MCF 10A (cell line): ENCODE measurements at regions not wholly inside any gene's neighbourhood (a gene's known extent, or its start where the extent isn't known, plus 50 kb on each side); places are given as distances from the start of the nearest gene placed in this dataset.

ENCODE experiments used
- BruUV-seq: library from RNA; stranded (reverse); fragments of 400-500 nt; replicated peaks from 2 replicates; lab custom pipeline; 2021; lab: Mats Ljungman, UMichigan
- CTCF ChIA-PET: fragments of 300-600 bp; sonication (Branson Sonifier 250); formaldehyde crosslinking; extraction: SDS; loops from one replicate; lab custom pipeline; 2021; ENCODE audit warnings: antibody characterized with exemption, inconsistent platforms; lab: Yijun Ruan, JAX
- POLR2A ChIA-PET: fragments of 300-600, 350-650 bp; sonication (Branson Sonifier 250); formaldehyde crosslinking; extraction: SDS; loops from one replicate; lab custom pipeline; 2020; ENCODE audit warnings: antibody characterized with exemption, inconsistent platforms; lab: Yijun Ruan, JAX
- DNase-seq: peaks from one replicate; pipeline ENCODE4 v3.0.0-alpha.2; 2018; ENCODE audit not compliant: unreplicated experiment
- H3K27ac Mint-ChIP-seq: one replicate; pipeline ENCODE4 v1.8.0; 2022; ENCODE audit warnings: mild to moderate bottlenecking, low read depth, mixed read lengths; ENCODE audit not compliant: unreplicated experiment
- H3K27me3 Mint-ChIP-seq: one replicate; pipeline ENCODE4 v1.8.0; 2022; ENCODE audit warnings: mixed read lengths; ENCODE audit not compliant: insufficient read depth, unreplicated experiment
- H3K36me3 Mint-ChIP-seq: one replicate; pipeline ENCODE4 v1.8.0; 2022; ENCODE audit warnings: mild to moderate bottlenecking, moderate library complexity, mixed read lengths; ENCODE audit not compliant: insufficient read depth, unreplicated experiment
- H3K4me1 Mint-ChIP-seq: one replicate; pipeline ENCODE4 v1.8.0; 2022; ENCODE audit warnings: mixed read lengths; ENCODE audit not compliant: insufficient read depth, unreplicated experiment
- H3K4me3 Mint-ChIP-seq: one replicate; pipeline ENCODE4 v1.8.0; 2022; ENCODE audit warnings: mild to moderate bottlenecking, moderate library complexity, mixed read lengths; ENCODE audit not compliant: unreplicated experiment
- H3K9me3 Mint-ChIP-seq: one replicate; pipeline ENCODE4 v1.8.0; 2022; ENCODE audit warnings: mixed read lengths; ENCODE audit not compliant: unreplicated experiment
- CTCF ChIP-seq: fragments of 200-600 bp; IDR thresholded peaks from one replicate; pipeline ENCODE4 v1.8.0; 2022; ENCODE audit warnings: antibody characterized with exemption, mild to moderate bottlenecking; ENCODE audit not compliant: unreplicated experiment
- intact Hi-C: fragments of 100-400 bp; cut with micrococcal nuclease; formaldehyde crosslinking; loops from 2 replicates; pipeline ENCODE4 v1.14.1; 2022

GRCh38 chr21:23699402-23699801, 1907.9 kb downstream of the MRPL39 start:
- ChIA-PET POLR2A (no interaction called here), CTCF (no interaction called here)
- Mint-ChIP-seq H3K27ac (no peak overlapping the region), H3K9me3 (peaks cover 27% of the 10 kb centered on the region), H3K4me3 (no peak overlapping the region), H3K27me3 (no peaks in the 10 kb centered on the region), H3K36me3 (no peaks in the 10 kb centered on the region), H3K4me1 (no peaks in the 10 kb centered on the region)
- intact Hi-C loops, result loop anchor here (10.0 kb wide), 1 partner anchor 905 kb away; no protein-coding TSS in a partner anchor
- TF ChIP-seq CTCF, result no peak
- BruUV-seq, result no TSS peak
- no peak for DNase-seq

- no peak overlapping the region for H3K27ac Mint-ChIP-seq
- intact Hi-C loops, result loop anchor here (10.0 kb wide), 1 partner anchor 904 kb away; no protein-coding TSS in a partner anchor
- CTCF ChIA-PET, result interaction anchor here (0.8 kb wide), 1 partner anchor 22 kb away, joined by 4 read pairs; no protein-coding TSS in a partner anchor
- H3K4me3 Mint-ChIP-seq, result no peak overlapping the region
- TF ChIP-seq CTCF, result no peak
- H3K9me3 Mint-ChIP-seq, result peaks cover 27% of the 10 kb centered on the region
- no peaks in the 10 kb centered on the region for H3K27me3 Mint-ChIP-seq
- no peaks in the 10 kb centered on the region for H3K36me3 Mint-ChIP-seq
- no peak for DNase-seq
- POLR2A ChIA-PET, result no interaction called here
- BruUV-seq, result no TSS peak
- no peaks in the 10 kb centered on the region for H3K4me1 Mint-ChIP-seq
These were observed 1908.7 kb downstream of the MRPL39 start for GRCh38 chr21:23698619-23699018.

GRCh38 chr21:23695443-23695842, 1911.8 kb downstream of the MRPL39 start:
- peaks cover 10% of the 10 kb centered on the region for H3K9me3 Mint-ChIP-seq
- H3K4me3 Mint-ChIP-seq, result no peak overlapping the region
- no peak for DNase-seq
- H3K27ac Mint-ChIP-seq, result no peak overlapping the region
- no TSS peak for BruUV-seq
- H3K4me1 Mint-ChIP-seq, result no peaks in the 10 kb centered on the region
- CTCF ChIA-PET, result interaction anchor here (1.1 to 2.5 kb wide), 3 partner anchors 9 to 125 kb away, joined by 3 to 9 read pairs (median 6); no protein-coding TSS in a partner anchor
- intact Hi-C loops, result loop anchor here (10.0 kb wide), 1 partner anchor 901 kb away; no protein-coding TSS in a partner anchor
- no peaks in the 10 kb centered on the region for H3K36me3 Mint-ChIP-seq
- no peak for TF ChIP-seq CTCF
- no peaks in the 10 kb centered on the region for H3K27me3 Mint-ChIP-seq
- POLR2A ChIA-PET, result no interaction called here

- Mint-ChIP-seq H3K9me3 (peaks cover 3% of the 10 kb centered on the region), H3K4me3 (no peak overlapping the region), H3K4me1 (no peaks in the 10 kb centered on the region), H3K27ac (no peak overlapping the region), H3K36me3 (no peaks in the 10 kb centered on the region), H3K27me3 (no peaks in the 10 kb centered on the region)
- TF ChIP-seq CTCF, result peak; percentile 22
- BruUV-seq, result no TSS peak
- ChIA-PET POLR2A (no interaction called here), CTCF (interaction anchor here (1.1 to 2.5 kb wide), 3 partner anchors 10 to 124 kb away, joined by 3 to 9 read pairs (median 6); no protein-coding TSS in a partner anchor)
- peak; percentile 3 for DNase-seq
- intact Hi-C loops, result loop anchor here (10.0 kb wide), 1 partner anchor 900 kb away; no protein-coding TSS in a partner anchor
These were observed 1912.9 kb downstream of the MRPL39 start for GRCh38 chr21:23694390-23694789.
